Natural killer cell treated with Interleukin-12 subunit alpha and Interleukin-12 subunit beta and Interleukin-15 and Interleukin-18, amount 100 ng/mL, for 72 hours (primary cell): ENCODE measurements at regions not wholly inside any gene's neighbourhood (a gene's known extent, or its start where the extent isn't known, plus 50 kb on each side); places are given as distances from the start of the nearest gene placed in this dataset.

Experiments
- ATAC-seq, 2 donors: fragments of 150-1000 bp; cut with Tn5 transposase in 1 of 2; sonication (Bioruptor Pico), chemical (Tn5 transposase) in 1 of 2; 2 replicates each; pipeline ENCODE4 v1.10.0; 2021
- DNase-seq: peaks from one replicate; pipeline ENCODE4 v3.0.0; 2022; ENCODE audit warnings: low spot score
- H3K27ac Mint-ChIP-seq, 2 donors: 1 replicate in 1 of 2; 2 replicates in 1 of 2; pipeline ENCODE4 v1.8.0; 2022; ENCODE audit warnings: mixed read lengths in 2 of 2, mild to moderate bottlenecking in 1 of 2, moderate library complexity in 1 of 2
- H3K27me3 Mint-ChIP-seq, 2 donors: 1 replicate in 1 of 2; 2 replicates in 1 of 2; pipeline ENCODE4 v1.8.0; 2022; ENCODE audit warnings: mixed read lengths in 2 of 2
- H3K36me3 Mint-ChIP-seq: one replicate; pipeline ENCODE4 v1.8.0; 2022; ENCODE audit warnings: mixed read lengths
- H3K4me1 Mint-ChIP-seq, 2 donors: 1 replicate in 1 of 2; 2 replicates in 1 of 2; pipeline ENCODE4 v1.8.0; 2022; ENCODE audit warnings: low read depth in 2 of 2, mixed read lengths in 2 of 2, mild to moderate bottlenecking in 1 of 2
- H3K4me3 Mint-ChIP-seq: one replicate; pipeline ENCODE4 v1.8.0; 2022; ENCODE audit warnings: mixed read lengths
- H3K9me3 Mint-ChIP-seq: 2 replicates; pipeline ENCODE4 v1.8.0; 2022; ENCODE audit warnings: mixed read lengths

DNA sequence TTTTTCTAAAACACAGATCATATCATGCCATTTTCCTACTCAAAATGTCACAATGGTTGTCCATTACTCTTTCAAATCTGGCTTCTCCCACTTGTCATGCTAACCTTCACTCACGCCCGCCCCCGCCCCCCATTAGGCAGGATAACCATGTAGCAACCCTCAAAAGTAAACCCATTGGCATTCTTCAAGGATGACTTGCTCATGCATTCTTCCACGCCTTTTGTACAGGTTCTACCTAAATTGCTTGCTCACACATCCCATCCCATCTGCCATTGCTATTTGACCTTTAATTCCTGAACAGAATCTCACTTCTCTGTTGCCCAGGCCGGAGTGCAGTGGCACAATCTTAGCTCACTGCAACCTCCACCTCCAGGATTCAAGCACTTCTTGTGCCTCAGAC lies 389.3 kb downstream of the MCTP2 start:
- H3K27ac Mint-ChIP-seq: no peak overlapping the region
- H3K4me3 Mint-ChIP-seq: no peak overlapping the region
- no peaks in the 10 kb centered on the region for H3K36me3 Mint-ChIP-seq
- ATAC-seq (no peak), DNase-seq (no peak)
- H3K9me3 Mint-ChIP-seq: no peaks in the 10 kb centered on the region
- H3K4me1 Mint-ChIP-seq: no peaks in the 10 kb centered on the region
- peaks cover 9 to 10% of the 10 kb centered on the region in 2 donors for H3K27me3 Mint-ChIP-seq

DNA sequence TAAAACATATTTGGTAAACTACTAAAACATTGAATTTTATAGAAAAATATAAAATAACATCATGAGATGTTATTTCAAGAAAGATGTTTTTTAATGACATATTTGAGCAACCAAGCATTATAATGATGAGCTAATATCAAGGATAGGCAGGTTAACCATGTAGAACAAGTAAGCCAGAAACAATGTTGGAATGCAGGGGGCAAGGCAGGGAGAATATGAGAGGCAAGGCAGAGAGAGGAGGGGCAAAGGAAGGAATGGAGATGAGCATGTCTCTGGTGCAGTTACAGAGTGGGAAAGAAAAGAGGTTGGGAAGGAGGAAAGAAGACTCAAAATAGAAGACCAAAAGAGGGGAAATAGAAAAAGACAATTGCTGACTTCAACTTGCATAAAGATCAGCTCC lies 390.4 kb downstream of the MCTP2 start:
- Mint-ChIP-seq H3K27me3 (peaks cover 7 to 8% of the 10 kb centered on the region in 2 donors), H3K4me3 (no peak overlapping the region), H3K4me1 (no peaks in the 10 kb centered on the region), H3K36me3 (no peaks in the 10 kb centered on the region), H3K9me3 (no peaks in the 10 kb centered on the region), H3K27ac (no peak overlapping the region)
- ATAC-seq: no peak
- DNase-seq: no peak

DNA sequence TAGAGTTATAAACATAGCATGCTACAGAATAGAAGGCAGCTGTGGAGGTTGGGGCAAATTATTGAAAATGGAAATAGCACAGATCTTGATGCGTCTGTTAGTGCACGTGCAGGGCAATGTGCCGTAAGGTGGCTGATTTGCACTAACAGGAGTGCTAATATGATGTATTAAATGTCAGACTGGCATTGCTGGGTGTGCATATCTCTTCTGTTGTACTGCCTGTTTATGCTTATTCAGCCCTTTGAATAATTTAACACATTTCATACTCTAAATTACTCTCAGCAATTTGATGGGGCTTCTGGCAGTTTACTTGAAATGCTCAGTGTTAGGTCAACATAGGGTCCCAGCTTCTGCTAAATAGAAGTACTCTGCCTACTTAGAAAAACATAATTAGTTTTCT lies 395.6 kb downstream of the MCTP2 start:
- no peak for ATAC-seq

DNA sequence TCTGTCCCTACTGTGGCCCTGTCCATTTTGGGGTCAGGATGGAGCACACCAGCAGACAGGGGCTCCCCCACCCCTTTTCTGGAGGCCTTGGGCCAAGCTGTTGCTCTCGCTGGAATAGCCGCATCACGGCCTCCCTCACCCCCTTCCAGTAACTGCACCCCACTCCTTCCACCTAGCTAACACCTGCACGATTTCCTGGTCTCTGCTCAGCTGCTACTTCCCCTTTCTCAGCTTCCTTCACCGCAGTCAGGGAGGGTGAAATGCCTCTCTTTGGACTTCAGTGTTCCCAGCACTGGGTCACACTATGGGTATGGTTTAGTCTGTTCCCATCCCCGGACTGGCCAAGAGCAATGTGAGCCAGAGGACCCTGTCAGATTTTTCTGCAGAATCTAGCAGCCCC lies 400.2 kb downstream of the MCTP2 start:
- Mint-ChIP-seq H3K4me3 (no peak overlapping the region), H3K36me3 (no peaks in the 10 kb centered on the region), H3K27ac (no peak overlapping the region), H3K27me3 (peaks cover 31 to 45% of the 10 kb centered on the region in 2 donors), H3K9me3 (no peaks in the 10 kb centered on the region), H3K4me1 (peaks cover 0 to 8% of the 10 kb centered on the region in 2 donors)
- DNase-seq: no peak
- ATAC-seq: no peak

More for the DNA sequence above, 395.6 kb downstream of the MCTP2 start:
- Mint-ChIP-seq H3K27me3 (peaks cover 7 to 13% of the 10 kb centered on the region in 2 donors), H3K4me1 (peaks cover 0 to 4% of the 10 kb centered on the region in 2 donors), H3K36me3 (no peaks in the 10 kb centered on the region), H3K4me3 (no peak overlapping the region), H3K9me3 (no peaks in the 10 kb centered on the region), H3K27ac (no peak overlapping the region)
- DNase-seq: no peak

DNA sequence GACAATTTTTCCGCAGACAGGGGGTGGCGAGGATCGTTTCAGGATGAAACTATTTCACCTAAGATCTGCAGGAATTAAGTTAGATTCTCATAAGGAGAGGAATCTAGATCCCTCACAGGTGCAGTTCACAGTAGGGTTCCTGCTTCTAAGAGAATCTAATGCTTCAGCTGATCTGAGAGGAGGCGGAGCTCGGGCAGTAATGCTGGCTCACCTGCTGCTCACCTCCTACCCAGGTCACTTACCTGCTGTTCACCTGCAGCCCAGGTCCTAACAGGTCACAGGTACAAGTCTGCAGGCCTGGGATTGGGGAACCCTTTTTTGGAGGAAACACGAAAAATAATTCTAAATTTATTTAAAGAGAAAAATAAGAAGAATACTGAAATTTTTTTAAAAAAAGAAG lies 406.8 kb downstream of the MCTP2 start:
- no peak overlapping the region for H3K4me3 Mint-ChIP-seq
- no peaks in the 10 kb centered on the region for H3K4me1 Mint-ChIP-seq
- DNase-seq (no peak), ATAC-seq (no peak)
- no peaks in the 10 kb centered on the region for H3K9me3 Mint-ChIP-seq
- H3K36me3 Mint-ChIP-seq: no peaks in the 10 kb centered on the region
- peaks cover 27 to 53% of the 10 kb centered on the region in 2 donors for H3K27me3 Mint-ChIP-seq
- no peak overlapping the region for H3K27ac Mint-ChIP-seq

DNA sequence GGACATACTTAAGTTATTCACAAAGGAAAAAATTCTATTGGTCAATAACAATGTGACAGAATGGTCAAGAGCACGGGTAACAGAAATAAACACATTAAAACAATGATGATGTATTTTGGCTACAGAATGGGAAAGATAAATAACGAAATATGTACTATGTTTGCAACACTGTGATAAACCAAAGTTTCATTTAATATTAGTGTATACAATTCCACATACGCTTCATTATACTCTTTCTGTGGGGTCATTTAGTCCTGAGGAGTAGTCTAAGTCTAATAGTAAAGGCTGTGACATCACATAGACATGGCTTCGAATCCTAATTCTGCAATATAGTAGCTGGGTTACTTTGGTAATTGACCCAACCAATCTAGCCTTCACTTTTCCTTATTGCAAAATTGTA lies 408.3 kb downstream of the MCTP2 start:
- DNase-seq (no peak), ATAC-seq (no peak)
- H3K27ac Mint-ChIP-seq: no peak overlapping the region
- no peaks in the 10 kb centered on the region for H3K4me1 Mint-ChIP-seq
- H3K9me3 Mint-ChIP-seq: no peaks in the 10 kb centered on the region
- peaks cover 27 to 47% of the 10 kb centered on the region in 2 donors for H3K27me3 Mint-ChIP-seq
- no peak overlapping the region for H3K4me3 Mint-ChIP-seq
- no peaks in the 10 kb centered on the region for H3K36me3 Mint-ChIP-seq

DNA sequence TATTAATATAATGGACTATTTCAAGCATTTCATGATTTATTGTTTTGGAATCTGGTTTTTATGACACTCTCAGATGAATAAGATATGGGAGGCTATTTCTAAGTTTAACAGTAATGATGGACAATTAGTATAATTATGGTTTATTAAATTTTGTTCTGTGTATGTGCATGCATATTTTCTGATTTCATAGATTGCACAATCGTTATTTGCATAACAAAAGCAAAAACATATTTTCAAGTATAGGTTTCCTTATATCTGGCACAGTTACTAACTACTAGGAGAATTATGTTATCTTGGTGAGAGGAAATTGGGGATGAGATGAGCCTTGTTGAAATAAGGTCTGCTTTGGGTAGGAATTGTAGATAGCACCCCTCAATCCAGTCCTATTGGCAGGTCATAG lies 413.1 kb downstream of the MCTP2 start:
- no peaks in the 10 kb centered on the region for H3K4me1 Mint-ChIP-seq
- no peaks in the 10 kb centered on the region for H3K9me3 Mint-ChIP-seq
- H3K27me3 Mint-ChIP-seq: peaks cover 36 to 57% of the 10 kb centered on the region in 2 donors
- DNase-seq: no peak
- H3K4me3 Mint-ChIP-seq: no peak overlapping the region
- no peak for ATAC-seq
- no peak overlapping the region for H3K27ac Mint-ChIP-seq
- no peaks in the 10 kb centered on the region for H3K36me3 Mint-ChIP-seq

DNA sequence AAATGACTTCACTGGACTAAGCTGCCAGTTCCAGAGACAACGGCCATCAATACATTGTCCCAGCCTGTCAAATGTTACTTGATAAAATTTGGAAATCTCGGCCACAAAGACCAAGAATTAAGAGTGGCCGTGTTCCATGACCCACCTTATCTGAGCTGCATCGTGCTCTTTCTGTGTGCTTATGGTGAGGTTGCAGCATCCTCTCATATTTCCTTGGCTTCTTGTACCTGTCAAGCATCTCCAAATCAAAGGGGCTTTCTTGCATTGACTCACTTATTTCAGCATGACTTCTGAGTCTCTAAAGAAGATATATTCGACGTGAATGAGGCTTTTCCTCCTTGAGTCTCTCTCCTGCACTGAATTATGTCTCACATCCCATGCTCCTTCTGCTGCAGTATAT lies 421.7 kb downstream of the MCTP2 start:
- Mint-ChIP-seq H3K4me3 (no peak overlapping the region), H3K27ac (no peak overlapping the region), H3K27me3 (peaks cover 36 to 52% of the 10 kb centered on the region in 2 donors), H3K4me1 (no peaks in the 10 kb centered on the region), H3K36me3 (no peaks in the 10 kb centered on the region), H3K9me3 (no peaks in the 10 kb centered on the region)
- DNase-seq: no peak
- ATAC-seq: no peak

DNA sequence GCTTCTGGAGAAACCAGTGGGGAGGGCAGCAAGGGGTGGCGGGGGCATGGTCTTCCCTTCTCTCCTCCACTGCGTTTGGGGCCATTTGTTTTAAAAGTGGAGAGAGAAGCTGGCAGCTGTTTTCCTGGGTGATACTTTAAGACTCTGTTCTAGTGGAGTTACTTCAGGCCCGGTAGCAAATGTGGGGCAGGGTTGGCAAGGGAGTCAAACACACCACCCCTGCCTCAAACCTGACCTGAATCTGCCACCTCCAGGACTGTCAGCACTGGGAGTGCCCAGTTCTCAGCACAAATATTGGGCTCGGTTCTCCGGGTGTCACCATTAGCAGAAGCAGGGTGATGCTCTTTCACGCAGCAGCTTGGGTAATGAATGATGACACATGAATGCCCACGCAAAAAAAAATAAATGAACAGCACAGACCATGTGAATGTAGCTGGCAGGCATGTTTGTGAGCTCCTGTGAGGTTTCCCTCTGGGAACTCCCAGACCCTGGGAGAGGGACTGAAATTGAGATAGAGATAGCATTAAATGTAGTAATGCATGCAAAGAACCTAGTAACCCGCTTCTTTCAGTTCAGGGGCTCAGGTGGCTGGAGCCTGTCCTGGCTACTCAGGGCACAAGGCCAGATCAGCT lies 424.0 kb downstream of the MCTP2 start:
- Mint-ChIP-seq H3K27ac (no peak overlapping the region), H3K4me3 (no peak overlapping the region), H3K4me1 (no peaks in the 10 kb centered on the region), H3K36me3 (no peaks in the 10 kb centered on the region), H3K9me3 (no peaks in the 10 kb centered on the region), H3K27me3 (peaks cover 34 to 51% of the 10 kb centered on the region in 2 donors)
- DNase-seq (no peak), ATAC-seq (no peak)

DNA sequence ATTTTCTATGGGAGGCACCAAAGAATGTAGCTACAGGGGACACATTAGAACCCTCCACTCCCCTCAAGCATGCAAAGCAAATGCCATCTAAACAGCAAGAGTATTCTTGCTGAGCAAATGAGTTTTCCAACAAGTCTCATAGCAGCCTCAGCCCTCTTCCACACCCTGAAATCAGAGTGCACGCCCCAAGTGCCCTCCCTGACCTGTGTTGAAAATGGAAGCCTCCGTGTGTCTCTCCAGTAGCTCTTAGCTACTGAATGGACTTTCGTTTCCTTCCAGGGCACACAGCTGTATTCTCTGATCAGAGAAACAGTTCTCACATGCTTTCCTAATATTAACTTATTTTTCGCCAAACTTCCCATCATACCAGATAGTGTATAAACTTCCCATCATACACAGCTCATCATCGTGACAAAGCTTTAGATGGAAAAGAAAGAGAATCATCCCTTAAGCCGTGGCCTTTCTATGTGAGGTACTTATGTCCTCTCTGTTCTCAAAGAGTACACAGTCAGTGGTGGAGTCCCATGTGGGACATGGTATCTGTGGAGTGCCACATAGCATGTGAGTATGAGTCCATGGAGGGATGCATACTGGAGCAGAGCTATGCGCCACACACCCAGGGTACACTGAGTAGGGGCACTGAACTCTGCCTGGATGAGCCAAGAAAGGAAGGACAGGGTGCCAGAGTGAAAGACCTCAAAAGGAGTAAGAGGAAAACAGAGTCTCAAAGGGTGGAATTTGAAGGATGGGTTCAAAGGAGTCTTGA lies 434.5 kb downstream of the MCTP2 start:
- DNase-seq (no peak), ATAC-seq (peak; percentile 33 to 55)
- H3K4me3 Mint-ChIP-seq: no peak overlapping the region

DNA sequence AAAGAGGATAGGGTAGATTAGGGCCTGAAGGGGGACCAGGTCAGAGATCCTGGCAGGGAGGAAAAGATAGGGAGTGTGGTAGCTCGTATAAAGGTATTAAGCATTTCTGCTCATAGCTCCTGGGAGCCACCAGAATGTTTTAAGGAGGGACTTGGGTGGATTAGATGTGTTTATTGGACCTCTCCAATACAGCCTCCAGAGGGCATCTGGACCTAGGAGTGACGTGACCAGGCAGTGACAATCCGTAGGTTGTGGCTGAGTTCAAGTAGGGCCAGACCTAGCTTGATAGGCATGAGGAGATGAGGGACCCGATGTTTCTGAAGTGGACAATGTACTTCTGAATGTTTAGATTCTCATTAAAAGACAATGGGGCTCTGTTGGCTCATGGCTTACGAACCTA lies 435.2 kb downstream of the MCTP2 start:
- no peak overlapping the region for H3K4me3 Mint-ChIP-seq
- peaks cover 32 to 56% of the 10 kb centered on the region in 2 donors for H3K27me3 Mint-ChIP-seq
- no peak for ATAC-seq

More for the DNA sequence above, 434.5 kb downstream of the MCTP2 start:
- no peaks in the 10 kb centered on the region for H3K9me3 Mint-ChIP-seq
- peaks cover 35 to 53% of the 10 kb centered on the region in 2 donors for H3K27me3 Mint-ChIP-seq
- H3K36me3 Mint-ChIP-seq: no peaks in the 10 kb centered on the region
- H3K27ac Mint-ChIP-seq: no peak overlapping the region
- peaks cover 0 to 10% of the 10 kb centered on the region in 2 donors for H3K4me1 Mint-ChIP-seq

DNA sequence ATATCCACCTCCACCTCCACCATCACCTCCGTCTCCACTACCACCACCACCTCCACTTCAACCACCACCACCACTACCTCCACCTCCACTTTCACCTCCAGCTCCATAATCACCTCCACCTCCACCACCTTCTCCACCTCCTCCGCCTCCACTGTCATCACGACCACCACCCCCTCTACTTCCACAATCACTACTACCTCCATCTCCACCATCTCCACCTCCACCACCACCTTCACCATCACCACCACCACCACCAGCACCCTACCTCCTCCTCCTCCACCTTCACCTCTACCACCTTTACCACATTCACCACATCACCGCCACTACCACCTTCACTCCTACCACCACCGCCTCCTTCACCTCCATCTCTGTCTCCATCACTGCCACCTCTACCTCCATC lies 435.7 kb downstream of the MCTP2 start:
- ATAC-seq: peak in 1 of 2 donors; percentile 46
- Mint-ChIP-seq H3K4me1 (peaks cover 0 to 10% of the 10 kb centered on the region in 2 donors), H3K27me3 (peaks cover 34 to 56% of the 10 kb centered on the region in 2 donors), H3K36me3 (no peaks in the 10 kb centered on the region), H3K27ac (no peak overlapping the region), H3K9me3 (no peaks in the 10 kb centered on the region), H3K4me3 (no peak overlapping the region)
- no peak for DNase-seq

More for the DNA sequence above, 435.2 kb downstream of the MCTP2 start:
- no peak for DNase-seq
- Mint-ChIP-seq H3K27ac (no peak overlapping the region), H3K4me1 (peaks cover 0 to 10% of the 10 kb centered on the region in 2 donors), H3K36me3 (no peaks in the 10 kb centered on the region), H3K9me3 (no peaks in the 10 kb centered on the region)

DNA sequence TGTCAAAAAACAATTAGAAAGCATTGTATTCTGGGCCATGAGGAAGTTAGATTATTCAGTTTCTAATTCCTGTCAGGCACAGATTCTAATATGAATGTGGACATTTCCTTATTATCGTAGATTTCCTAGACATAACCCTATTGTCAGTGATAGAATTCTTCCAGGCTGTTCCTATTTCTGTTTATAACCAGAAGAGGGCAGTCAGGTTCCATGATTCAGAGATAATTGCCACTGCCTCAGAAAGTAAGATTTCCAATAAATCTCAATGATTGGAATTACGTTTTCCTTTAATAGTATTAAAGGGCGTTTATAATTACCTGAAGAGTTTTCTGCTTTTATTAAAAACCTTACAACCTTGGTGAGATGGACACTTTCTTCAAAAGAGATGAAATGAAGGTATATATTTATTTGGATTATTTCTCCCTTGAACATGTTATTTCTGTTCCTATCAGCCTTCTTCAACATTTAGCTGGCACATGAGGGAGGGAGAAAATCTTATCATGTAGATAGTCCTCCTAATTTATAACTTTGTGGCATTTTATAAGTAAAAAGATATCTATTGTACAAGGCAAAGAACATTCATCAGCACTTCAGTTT lies 439.2 kb downstream of the MCTP2 start:
- Mint-ChIP-seq H3K36me3 (no peaks in the 10 kb centered on the region), H3K9me3 (no peaks in the 10 kb centered on the region), H3K4me3 (no peak overlapping the region), H3K4me1 (peaks cover 0 to 10% of the 10 kb centered on the region in 2 donors), H3K27ac (no peak overlapping the region), H3K27me3 (peaks cover 24 to 43% of the 10 kb centered on the region in 2 donors)
- DNase-seq: no peak
- ATAC-seq: no peak

DNA sequence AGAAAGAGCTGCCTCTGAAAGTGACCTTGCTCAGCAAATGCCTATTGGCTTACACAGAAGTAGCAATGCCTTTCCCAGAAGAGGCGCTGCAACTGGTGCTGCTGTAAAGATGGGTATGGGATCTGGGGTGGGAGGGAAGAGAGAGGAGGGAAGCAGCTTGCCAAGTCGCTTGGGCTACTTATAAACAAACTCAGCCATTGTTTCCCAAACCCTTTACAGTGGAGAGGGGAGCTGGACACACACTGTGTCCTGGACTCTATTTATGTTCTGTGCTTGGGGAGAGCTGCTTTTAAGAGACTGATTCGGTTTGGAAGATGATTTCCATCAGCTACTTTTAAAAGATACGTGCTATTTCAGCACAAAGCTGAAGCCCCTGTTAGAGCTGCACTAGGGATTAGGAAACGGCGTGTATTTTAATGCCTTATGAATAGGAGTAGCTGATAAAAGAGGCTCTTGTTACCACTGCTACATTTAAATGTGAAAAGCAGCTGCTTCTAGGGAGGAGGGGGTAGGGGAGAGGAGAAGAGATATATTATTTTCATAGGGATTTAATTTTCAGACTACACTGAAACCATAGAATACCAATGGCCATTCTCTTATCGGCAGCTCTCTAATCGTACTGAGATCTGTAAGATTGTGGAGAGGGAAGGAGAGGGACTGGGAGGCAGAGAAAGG lies 440.6 kb downstream of the MCTP2 start:
- Mint-ChIP-seq H3K36me3 (no peaks in the 10 kb centered on the region), H3K27me3 (peaks cover 21 to 36% of the 10 kb centered on the region in 2 donors), H3K4me1 (peaks cover 0 to 9% of the 10 kb centered on the region in 2 donors), H3K27ac (no peak overlapping the region), H3K4me3 (no peak overlapping the region), H3K9me3 (no peaks in the 10 kb centered on the region)
- ATAC-seq (no peak), DNase-seq (no peak)
